LHCN-M2 (cell line): ENCODE measurements at regions not wholly inside any gene's neighbourhood (a gene's known extent, or its start where the extent isn't known, plus 50 kb on each side); places are given as distances from the start of the nearest gene placed in this dataset.

Source experiments
- DNase-seq: peaks from one replicate; pipeline ENCODE4 v3.0.0-alpha.2; 2012; ENCODE audit warnings: low read depth

- DNase-seq, result no peak
Observed at GRCh38 chr6:122116119-122116834, 283.2 kb upstream of the HSF2 start.

GRCh38 chr6:122116835-122117627, 282.4 kb upstream of the HSF2 start:
- DNase-seq, result no peak

GRCh38 chr6:122118945-122119506, 280.4 kb upstream of the HSF2 start:
- no peak for DNase-seq

- DNase-seq, result no peak
Observed at GRCh38 chr6:122122202-122122601, 277.2 kb upstream of the HSF2 start.

GRCh38 chr6:122122686-122123085, 276.8 kb upstream of the HSF2 start:
- no peak for DNase-seq

GRCh38 chr6:122124908-122125307, 274.5 kb upstream of the HSF2 start:
- no peak for DNase-seq

GRCh38 chr6:122126894-122127293, 272.6 kb upstream of the HSF2 start:
- DNase-seq, result no peak

GRCh38 chr6:122128445-122128844, 271.0 kb upstream of the HSF2 start:
- no peak for DNase-seq

- DNase-seq, result no peak
Observed at GRCh38 chr6:122129313-122130025, 270.0 kb upstream of the HSF2 start.

GRCh38 chr6:122130026-122130348, 269.5 kb upstream of the HSF2 start:
- DNase-seq, result peak; percentile 8

- DNase-seq, result no peak
Observed at GRCh38 chr6:122130518-122130917, 268.9 kb upstream of the HSF2 start.

GRCh38 chr6:122136386-122136785, 263.1 kb upstream of the HSF2 start:
- no peak for DNase-seq

- no peak for DNase-seq
Observed at GRCh38 chr6:122140031-122140430, 259.4 kb upstream of the HSF2 start.

- DNase-seq, result no peak
Observed at GRCh38 chr6:122141246-122141645, 258.2 kb upstream of the HSF2 start.

- DNase-seq, result no peak
Observed at GRCh38 chr6:122143813-122144601, 255.4 kb upstream of the HSF2 start.

- no peak for DNase-seq
Observed at GRCh38 chr6:122145246-122145645, 254.2 kb upstream of the HSF2 start.

- DNase-seq, result peak; percentile 1
Observed at GRCh38 chr6:122145741-122146240, 253.7 kb upstream of the HSF2 start.

GRCh38 chr6:122147291-122147690, 252.2 kb upstream of the HSF2 start:
- no peak for DNase-seq

- DNase-seq, result peak; percentile 33
Observed at GRCh38 chr6:122151066-122151465, 248.4 kb upstream of the HSF2 start.

GRCh38 chr6:122151763-122152162, 247.7 kb upstream of the HSF2 start:
- DNase-seq, result no peak

GRCh38 chr6:122153557-122153956, 245.9 kb upstream of the HSF2 start:
- DNase-seq, result no peak
